ENCODE measurements at regions not wholly inside any gene's neighbourhood (a gene's known extent, or its start where the extent isn't known, plus 50 kb on each side); places are given as distances from the start of the nearest gene placed in this dataset.

- TF ChIP-seq CTCF (IDR thresholded peaks at IDR 0.05) (no peak), POLR2A (IDR thresholded peaks at IDR 0.05) (no peak)
These were observed 522.6 kb upstream of the PROK2 start for GRCh38 chr3:72307438-72308115.

Measured in vagina (tissue), 2 donors.